ENCODE measurements at regions not wholly inside any gene's neighbourhood (a gene's known extent, or its start where the extent isn't known, plus 50 kb on each side); places are given as distances from the start of the nearest gene placed in this dataset.

GRCh38 chr17:6927290-6928126 lies 68.3 kb upstream of the ALOX12 start:
- Mint-ChIP-seq H3K27me3 (ENCODE audit: low read depth in 3 of 3) (peaks cover 0 to 6% (median 1%) of the 10 kb centered on the region in 3 donors), H3K27ac (no peak overlapping the region), H3K36me3 (peaks cover 0 to 3% of the 10 kb centered on the region in 2 donors), H3K4me1 (peaks cover 18% of the 10 kb centered on the region), H3K9me3 (peaks cover 0 to 7% (median 2%) of the 10 kb centered on the region in 7 donors), H3K4me3 (no peak overlapping the region)
- peaks cover 9 to 15% of the 10 kb centered on the region in 2 donors for H3K4me1 ChIP-seq (ENCODE audit: control insufficient read depth in 1 of 2, insufficient read depth in 2 of 2, low read length in 2 of 2)
- H3K79me2 ChIP-seq (ENCODE audit: insufficient read depth, low read length) = no peaks in the 10 kb centered on the region
- no peak overlapping the region for H3K4me3 ChIP-seq (replicated peaks in 1 of 3; ENCODE audit: low read depth in 2 of 3, low read length in 3 of 3)
- no peaks in the 10 kb centered on the region for H3K27me3 ChIP-seq (ENCODE audit: control insufficient read depth in 2 of 2, insufficient read depth in 2 of 2, low read length in 2 of 2)
- no peaks in the 10 kb centered on the region for H3K9me3 ChIP-seq (replicated peaks in 1 of 2; ENCODE audit: control insufficient read depth in 1 of 2, insufficient read depth in 1 of 2, low read length in 2 of 2)
- no peak overlapping the region for H3K9ac ChIP-seq (ENCODE audit: insufficient read depth, low read length, poor library complexity, severe bottlenecking)
- 0% methylated on average over 1 of the region's 2 CpGs for WGBS (ENCODE audit: insufficient coverage)
- no peaks in the 10 kb centered on the region for H4K20me1 ChIP-seq (ENCODE audit: insufficient read depth, low read length)
- peak overlapping the region; percentile 1 for H3K4me2 ChIP-seq (replicated peaks; ENCODE audit: extremely low read depth, low read length, poor library complexity, severe bottlenecking)
- peak; percentile 36 to 68 (median 65) for DNase-seq
- no peak for TF ChIP-seq CTCF (IDR thresholded peaks at IDR 0.05)
- no peak overlapping the region for H3K27ac ChIP-seq (ENCODE audit: low read depth in 1 of 2, low read length in 2 of 2)
- no peaks in the 10 kb centered on the region for H3K36me3 ChIP-seq (replicated peaks in 1 of 2; ENCODE audit: control insufficient read depth in 1 of 2, insufficient read depth in 2 of 2, low read length in 2 of 2)
- intact Hi-C loops (cut with micrococcal nuclease) = no loop called here
- no peak overlapping the region for H2AFZ ChIP-seq (ENCODE audit: insufficient read depth, low read depth, low read length, poor library complexity, severe bottlenecking)

GRCh38 chr17:6928193-6928592 lies 67.7 kb upstream of the ALOX12 start:
- no peak overlapping the region for H2AFZ ChIP-seq (ENCODE audit: insufficient read depth, low read depth, low read length, poor library complexity, severe bottlenecking)
- H3K9me3 ChIP-seq (replicated peaks in 1 of 2; ENCODE audit: control insufficient read depth in 1 of 2, insufficient read depth in 1 of 2, low read length in 2 of 2) = no peaks in the 10 kb centered on the region
- H3K79me2 ChIP-seq (ENCODE audit: insufficient read depth, low read length) = no peaks in the 10 kb centered on the region
- H4K20me1 ChIP-seq (ENCODE audit: insufficient read depth, low read length) = no peaks in the 10 kb centered on the region
- DNase-seq = no peak
- Mint-ChIP-seq H3K4me1 (peaks cover 18% of the 10 kb centered on the region), H3K9me3 (peaks cover 0 to 10% (median 2%) of the 10 kb centered on the region in 7 donors), H3K27ac (no peak overlapping the region), H3K4me3 (no peak overlapping the region), H3K27me3 (ENCODE audit: low read depth in 3 of 3) (peaks cover 0 to 2% (median 2%) of the 10 kb centered on the region in 3 donors), H3K36me3 (peaks cover 0 to 3% of the 10 kb centered on the region in 2 donors)
- no peaks in the 10 kb centered on the region for H3K36me3 ChIP-seq (replicated peaks in 1 of 2; ENCODE audit: control insufficient read depth in 1 of 2, insufficient read depth in 2 of 2, low read length in 2 of 2)
- H3K9ac ChIP-seq (ENCODE audit: insufficient read depth, low read length, poor library complexity, severe bottlenecking) = no peak overlapping the region
- H3K4me1 ChIP-seq (ENCODE audit: control insufficient read depth in 1 of 2, insufficient read depth in 2 of 2, low read length in 2 of 2) = peaks cover 9 to 15% of the 10 kb centered on the region in 2 donors
- intact Hi-C loops (cut with micrococcal nuclease) = no loop called here
- H3K27me3 ChIP-seq (ENCODE audit: control insufficient read depth in 2 of 2, insufficient read depth in 2 of 2, low read length in 2 of 2) = no peaks in the 10 kb centered on the region
- no peak overlapping the region for H3K4me3 ChIP-seq (replicated peaks in 1 of 3; ENCODE audit: low read depth in 2 of 3, low read length in 3 of 3)
- no peak overlapping the region for H3K4me2 ChIP-seq (replicated peaks; ENCODE audit: extremely low read depth, low read length, poor library complexity, severe bottlenecking)
- no peak for TF ChIP-seq CTCF (IDR thresholded peaks at IDR 0.05)
- H3K27ac ChIP-seq (ENCODE audit: low read depth in 1 of 2, low read length in 2 of 2) = no peak overlapping the region

All from CD14-positive monocyte (primary cell).